Kidney (tissue), 13 donors: ENCODE measurements at regions not wholly inside any gene's neighbourhood (a gene's known extent, or its start where the extent isn't known, plus 50 kb on each side); places are given as distances from the start of the nearest gene placed in this dataset.

Experiments
- DNase-seq, 5 donors: peaks; one replicate each; pipeline ENCODE4 v3.0.0-alpha.2; 2013 to 2020
- FAIRE-seq: peaks from 2 replicates; lab custom pipeline; 2012; peaks lifted over from hg19 to GRCh38; lab: Jason Lieb, UNC
- H3K27ac ChIP-seq, 2 donors: one replicate each; pipeline ENCODE4 v1.7.0; 2013; ENCODE audit warnings: low read depth in 2 of 2, low read length in 2 of 2, inconsistent platforms in 1 of 2
- H3K27me3 ChIP-seq: one replicate; pipeline ENCODE4 v1.7.1; 2013; ENCODE audit warnings: low read length, inconsistent platforms; ENCODE audit not compliant: control insufficient read depth, insufficient read depth
- H3K36me3 ChIP-seq, 3 donors: one replicate each; pipeline versions ENCODE4 v1.7.0 to v1.7.1; 2013; ENCODE audit warnings: low read length in 3 of 3, control low read depth in 1 of 3, inconsistent platforms in 1 of 3; ENCODE audit not compliant: insufficient read depth in 3 of 3, control insufficient read depth in 2 of 3
- H3K4me1 ChIP-seq, 3 donors: one replicate each; pipeline versions ENCODE4 v1.7.0 to v1.7.1; 2013; ENCODE audit warnings: low read length in 3 of 3, inconsistent platforms in 1 of 3, low read depth in 1 of 3; ENCODE audit not compliant: control insufficient read depth in 2 of 3, insufficient read depth in 2 of 3
- H3K4me3 ChIP-seq, 3 donors: one replicate each; pipeline versions ENCODE4 v1.7.0 to v1.8.1; 2013; ENCODE audit warnings: low read length in 3 of 3, control low read depth in 1 of 3, inconsistent platforms in 1 of 3
- H3K9ac ChIP-seq, 3 donors: one replicate each; pipeline versions ENCODE4 v1.7.0 to v1.7.1; 2013; ENCODE audit warnings: low read length in 3 of 3, control low read depth in 1 of 3, inconsistent platforms in 1 of 3
- H3K9me3 ChIP-seq, 3 donors: one replicate each; pipeline versions ENCODE4 v1.7.0 to v1.7.1; 2013; ENCODE audit warnings: low read length in 3 of 3, control low read depth in 1 of 3, inconsistent platforms in 1 of 3; ENCODE audit not compliant: control insufficient read depth in 2 of 3, insufficient read depth in 1 of 3
- CTCF ChIP-seq: IDR thresholded peaks from 3 replicates; pipeline ENCODE4 v1.5.1; 2012; ENCODE audit warnings: mild to moderate bottlenecking, moderate library complexity, borderline replicate concordance; ENCODE audit not compliant: insufficient read depth; ENCODE audit errors: extremely low read depth
- intact Hi-C: fragments of 100-400 bp; cut with DNase I; formaldehyde crosslinking; loops from one replicate; pipeline ENCODE4 v1.11.1; 2022
- donor health status: control.
- donor health status: control.
- donor health status: control.
- donor health status: control.
- donor health status: control.
- donor health status: DM: yes; HTN: yes; CAD: no.
- donor health status: Normal renal cell carcinoma (clear cell type).

- no peak for TF ChIP-seq CTCF
- Histone ChIP-seq H3K27ac (no peak overlapping the region), H3K36me3 (no peaks in the 10 kb centered on the region), H3K27me3 (no peaks in the 10 kb centered on the region), H3K4me3 (no peak overlapping the region), H3K4me1 (no peaks in the 10 kb centered on the region), H3K9me3 (peaks cover 0 to 4% (median 0%) of the 10 kb centered on the region in 3 donors), H3K9ac (no peak overlapping the region)
- no peak for FAIRE-seq
- no peak for DNase-seq
- intact Hi-C loops: no loop called here
These were observed 63.4 kb upstream of the SIRPG start for GRCh38 chr20:1720845-1721475.

GRCh38 chr20:1720226-1720625 lies 62.6 kb upstream of the SIRPG start:
- FAIRE-seq (no peak), DNase-seq (no peak)
- no peaks in the 10 kb centered on the region for H3K9me3 ChIP-seq
- H3K4me1 ChIP-seq: no peaks in the 10 kb centered on the region
- TF ChIP-seq CTCF: no peak
- intact Hi-C loops: no loop called here
- H3K4me3 ChIP-seq: no peak overlapping the region
- H3K27me3 ChIP-seq: no peaks in the 10 kb centered on the region
- no peak overlapping the region for H3K9ac ChIP-seq
- no peaks in the 10 kb centered on the region for H3K36me3 ChIP-seq
- no peak overlapping the region for H3K27ac ChIP-seq

GRCh38 chr20:1718604-1719384 lies 61.2 kb upstream of the SIRPG start:
- FAIRE-seq: no peak
- H3K27ac ChIP-seq: no peak overlapping the region
- no peaks in the 10 kb centered on the region for H3K27me3 ChIP-seq
- no peak overlapping the region for H3K4me3 ChIP-seq
- H3K36me3 ChIP-seq: no peaks in the 10 kb centered on the region
- H3K9ac ChIP-seq: no peak overlapping the region
- intact Hi-C loops: no loop called here
- H3K9me3 ChIP-seq: no peaks in the 10 kb centered on the region
- no peaks in the 10 kb centered on the region for H3K4me1 ChIP-seq
- DNase-seq: no peak
- TF ChIP-seq CTCF: no peak
